HEK293T (cell line): ENCODE measurements at regions not wholly inside any gene's neighbourhood (a gene's known extent, or its start where the extent isn't known, plus 50 kb on each side); places are given as distances from the start of the nearest gene placed in this dataset.

Experiments
- CTBP1 ChIP-seq: fragments of 450-650 bp; IDR thresholded peaks from 2 replicates; pipeline ENCODE4 v1.6.1; 2016; ENCODE audit warnings: borderline replicate concordance
- ELF4 ChIP-seq: fragments of 450-650 bp; IDR thresholded peaks from 2 replicates; pipeline ENCODE4 v1.6.1; 2017; ENCODE audit warnings: antibody characterized with exemption
- LEF1 ChIP-seq: fragments of 450-650 bp; IDR thresholded peaks from 2 replicates; pipeline ENCODE4 v1.6.1; 2017; ENCODE audit warnings: mild to moderate bottlenecking, borderline replicate concordance
- SP1 ChIP-seq: fragments of 450-650 bp; IDR thresholded peaks from 2 replicates; pipeline ENCODE4 v1.6.1; 2017
- SUZ12 ChIP-seq: fragments of 450-650 bp; IDR thresholded peaks from 2 replicates; pipeline ENCODE4 v1.6.1; 2016; ENCODE audit warnings: mild to moderate bottlenecking

DNA sequence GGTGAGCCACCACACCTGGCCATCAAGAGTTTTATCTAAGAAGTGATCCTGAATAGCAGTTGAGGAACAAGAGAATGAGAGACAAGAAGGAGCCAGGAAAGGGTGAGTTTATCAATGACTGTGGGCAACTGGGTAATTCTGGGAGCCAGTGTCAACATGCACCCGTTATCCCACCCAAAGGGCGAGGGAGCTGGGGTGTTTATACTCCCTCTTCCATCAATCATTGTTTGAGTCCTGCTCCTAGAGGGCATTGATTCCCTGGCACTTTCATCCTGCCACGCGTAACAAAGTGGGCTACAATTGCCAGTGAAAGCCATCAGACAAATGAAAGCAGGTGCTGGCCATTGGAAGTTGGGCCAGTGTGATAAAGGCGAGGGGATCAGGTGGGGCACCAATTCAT is 136.3 kb downstream of the SUDS3 start:
- TF ChIP-seq LEF1 (no peak), SUZ12 (no peak), ELF4 (no peak), CTBP1 (no peak), SP1 (no peak)
